Brain pericyte (primary cell): ENCODE measurements at regions not wholly inside any gene's neighbourhood (a gene's known extent, or its start where the extent isn't known, plus 50 kb on each side); places are given as distances from the start of the nearest gene placed in this dataset.
"Not testable (repeated sequence)": the region's sequence is repeated elsewhere in the genome, so short reads cannot be mapped to it uniquely, and the experiment has no call there.

Experiments
- DNase-seq: peaks from one replicate; pipeline ENCODE4 v3.0.0-alpha.2; 2012; ENCODE audit warnings: low read depth, low spot score

GRCh38 chr3:72003936-72004335 is 219.0 kb upstream of the PROK2 start:
- no peak for DNase-seq

DNA sequence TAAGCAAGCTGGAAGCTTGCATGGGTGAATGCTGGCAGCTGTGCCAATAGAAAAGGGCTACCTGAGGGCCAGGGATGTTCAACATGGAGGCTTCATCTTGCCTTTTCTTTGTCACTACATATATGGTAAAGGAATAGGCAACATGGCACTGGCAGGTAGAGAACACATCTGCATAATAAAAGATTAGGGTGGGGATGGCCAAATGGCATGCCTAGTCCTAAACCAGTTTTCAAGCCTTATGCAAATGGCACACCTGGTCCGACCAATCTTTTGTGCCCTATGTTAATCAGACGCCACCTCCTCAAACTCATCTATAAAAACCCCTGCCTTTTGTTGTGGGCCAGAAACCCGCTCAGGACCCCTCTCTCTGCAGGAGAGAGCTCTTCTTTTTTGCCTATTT is 216.8 kb upstream of the PROK2 start:
- DNase-seq = no peak

DNA sequence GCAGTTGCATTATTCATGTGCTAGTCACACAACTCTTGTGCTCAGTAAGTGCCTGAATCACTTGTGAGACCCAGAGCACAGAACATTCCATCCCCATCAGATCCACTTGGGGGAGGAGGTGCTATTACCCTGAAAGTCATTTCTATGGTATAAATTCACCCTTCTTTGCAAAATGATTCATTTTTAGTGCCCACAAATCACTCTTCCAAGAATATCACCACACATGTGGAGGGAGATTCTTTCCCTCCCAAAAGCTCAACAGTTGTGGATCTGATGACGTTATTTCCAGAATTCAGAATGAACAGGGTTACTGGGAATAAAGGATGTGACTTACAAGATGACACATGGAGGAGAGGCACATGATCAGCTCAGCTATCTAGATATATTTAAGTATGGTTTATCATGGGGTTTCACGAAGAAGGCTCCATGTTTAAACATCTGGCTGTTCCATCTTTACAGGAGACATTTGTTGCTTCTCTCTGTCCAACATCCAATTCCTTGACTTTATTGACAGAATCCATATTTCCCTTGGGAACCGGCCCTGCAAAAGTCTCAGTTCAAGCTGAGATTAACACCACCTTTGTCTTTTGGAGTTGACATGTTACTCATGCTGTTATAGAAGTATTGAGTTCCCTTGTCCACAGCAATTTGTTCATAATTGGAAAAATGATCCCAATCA is 214.2 kb upstream of the PROK2 start:
- no peak for DNase-seq

GRCh38 chr3:71997066-71997653 is 212.2 kb upstream of the PROK2 start:
- DNase-seq = no peak

- no peak for DNase-seq
Observed at GRCh38 chr3:71994906-71995305, 210.0 kb upstream of the PROK2 start.

GRCh38 chr3:71994203-71994602 is 209.3 kb upstream of the PROK2 start:
- no peak for DNase-seq

GRCh38 chr3:71991681-71992080 is 206.7 kb upstream of the PROK2 start:
- DNase-seq = no peak

- no peak for DNase-seq
Observed at GRCh38 chr3:71991046-71991445, 206.1 kb upstream of the PROK2 start.

GRCh38 chr3:71990545-71990944 is 205.6 kb upstream of the PROK2 start:
- no peak for DNase-seq

GRCh38 chr3:71989165-71989564 is 204.2 kb upstream of the PROK2 start:
- no peak for DNase-seq

- DNase-seq = no peak
Observed at GRCh38 chr3:71987828-71988227, 202.9 kb upstream of the PROK2 start.

- DNase-seq = no peak
Observed at GRCh38 chr3:71987089-71987735, 202.3 kb upstream of the PROK2 start.

DNA sequence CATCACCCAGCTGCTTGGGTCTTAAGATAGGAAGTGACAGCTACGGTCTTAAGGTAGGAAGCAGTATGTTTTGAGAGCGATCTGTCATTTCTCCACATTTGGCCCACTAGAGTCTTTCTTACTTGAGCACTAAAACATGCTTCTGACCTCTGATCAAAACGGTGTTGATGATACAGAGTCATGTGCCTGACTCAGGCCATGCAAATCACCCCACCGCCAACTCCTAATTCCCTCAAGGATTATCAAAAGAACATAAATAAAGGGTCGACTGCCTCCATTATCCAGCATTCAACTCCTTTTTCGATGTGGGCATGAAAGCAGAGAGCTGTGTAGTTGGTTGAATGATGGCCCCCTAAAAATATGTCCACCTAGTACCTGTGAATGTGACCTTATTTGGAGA is 201.7 kb upstream of the PROK2 start:
- no peak for DNase-seq

- no peak for DNase-seq
Observed at GRCh38 chr3:71984843-71985613, 200.1 kb upstream of the PROK2 start.

DNA sequence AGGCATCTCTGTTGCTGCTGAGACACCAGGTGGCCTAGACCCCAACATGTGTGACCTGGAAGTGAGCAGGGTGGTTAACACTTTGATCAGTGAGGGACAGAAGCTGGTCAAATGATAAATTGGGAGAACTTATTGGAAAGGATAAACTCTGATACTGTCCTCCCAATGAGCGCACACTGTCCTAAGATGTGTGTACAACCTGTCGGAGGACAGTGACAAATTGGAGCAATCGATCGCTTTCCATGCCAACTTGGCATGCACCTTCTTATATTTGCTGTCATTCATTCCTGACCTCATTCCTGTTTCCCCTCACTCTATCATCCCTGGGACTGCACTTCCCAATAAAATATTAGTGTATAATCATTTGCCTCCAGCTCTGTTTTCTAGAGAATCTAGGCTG is 198.7 kb upstream of the PROK2 start:
- no peak for DNase-seq

DNA sequence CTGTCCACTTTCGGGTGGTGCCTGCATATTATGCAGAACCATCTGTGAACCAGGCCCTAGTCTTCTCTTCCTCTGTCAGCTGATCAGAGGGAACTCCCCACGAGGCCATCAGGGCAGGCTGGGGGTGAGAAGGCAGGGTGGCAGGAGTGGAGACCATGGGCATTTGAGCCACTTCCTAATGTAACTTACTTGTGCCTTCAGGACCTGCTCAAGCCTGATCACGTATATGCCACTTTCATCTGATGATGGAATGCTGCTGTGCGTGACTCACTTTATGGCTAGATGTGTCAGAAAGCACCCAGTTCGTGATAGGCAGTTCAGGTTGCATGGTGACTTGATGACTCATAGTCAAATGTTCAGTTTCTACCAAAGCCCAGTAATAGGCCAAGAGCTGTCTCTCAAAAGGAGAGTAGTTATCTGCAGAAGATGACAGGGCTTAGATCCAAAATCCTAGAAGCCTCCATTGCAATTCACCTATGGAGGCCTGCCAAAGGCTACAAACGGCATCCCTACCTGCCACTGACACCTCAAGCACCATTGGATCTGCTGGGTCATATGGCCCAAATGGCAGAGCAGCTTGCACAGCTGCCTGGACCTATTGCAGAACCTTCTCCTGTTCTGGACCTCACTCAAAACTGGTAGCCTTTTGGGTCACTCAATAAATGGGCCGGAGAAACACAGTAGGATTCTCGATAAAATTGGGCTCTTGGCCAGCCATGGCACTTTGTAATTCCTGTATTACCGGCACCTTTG is 197.7 kb upstream of the PROK2 start:
- not testable (repeated sequence) for DNase-seq

- no peak for DNase-seq
Observed at GRCh38 chr3:71979175-71979574, 194.2 kb upstream of the PROK2 start.

- DNase-seq = no peak
Observed at GRCh38 chr3:71978150-71978721, 193.3 kb upstream of the PROK2 start.

- DNase-seq = no peak
Observed at GRCh38 chr3:71977525-71977924, 192.6 kb upstream of the PROK2 start.

DNA sequence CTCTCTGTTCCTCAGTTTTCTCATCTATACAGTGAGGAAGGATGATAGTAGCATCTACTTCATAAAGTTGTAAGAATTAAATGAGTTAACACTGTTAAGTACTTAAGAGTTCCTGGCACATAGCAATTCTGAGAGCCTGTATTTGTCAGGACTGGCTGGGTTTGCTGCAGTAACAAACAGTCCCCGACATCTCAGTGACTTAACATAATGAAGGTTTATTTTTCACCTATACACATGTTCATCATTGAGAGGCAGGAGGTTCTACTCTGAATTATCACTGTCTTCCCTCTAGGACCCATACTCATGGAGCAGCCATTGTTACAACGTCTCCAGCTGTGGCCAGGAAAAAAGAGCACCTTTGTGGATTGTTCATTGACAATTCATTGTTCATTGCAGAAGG is 190.6 kb upstream of the PROK2 start:
- DNase-seq = no peak

DNA sequence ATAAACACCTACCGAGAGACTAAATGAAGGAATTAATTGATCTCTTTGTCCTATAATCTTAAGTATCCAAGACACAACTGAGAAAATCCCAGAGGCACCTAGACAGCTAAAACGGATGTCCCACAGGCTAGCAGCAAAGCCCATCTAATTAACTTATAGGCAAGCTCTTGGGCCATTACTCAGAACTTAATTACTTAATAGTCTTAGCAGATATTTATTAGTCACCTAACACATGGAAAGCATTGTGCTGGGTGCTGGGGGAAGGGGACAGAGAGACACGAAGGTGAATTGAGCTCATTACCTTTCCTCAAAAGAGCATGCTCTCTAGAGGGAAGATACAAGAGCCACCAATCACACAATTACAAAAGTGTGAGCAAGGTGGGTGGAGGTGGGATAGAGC is 189.8 kb upstream of the PROK2 start:
- no peak for DNase-seq
